ENCODE measurements at regions not wholly inside any gene's neighbourhood (a gene's known extent, or its start where the extent isn't known, plus 50 kb on each side); places are given as distances from the start of the nearest gene placed in this dataset.

DNA sequence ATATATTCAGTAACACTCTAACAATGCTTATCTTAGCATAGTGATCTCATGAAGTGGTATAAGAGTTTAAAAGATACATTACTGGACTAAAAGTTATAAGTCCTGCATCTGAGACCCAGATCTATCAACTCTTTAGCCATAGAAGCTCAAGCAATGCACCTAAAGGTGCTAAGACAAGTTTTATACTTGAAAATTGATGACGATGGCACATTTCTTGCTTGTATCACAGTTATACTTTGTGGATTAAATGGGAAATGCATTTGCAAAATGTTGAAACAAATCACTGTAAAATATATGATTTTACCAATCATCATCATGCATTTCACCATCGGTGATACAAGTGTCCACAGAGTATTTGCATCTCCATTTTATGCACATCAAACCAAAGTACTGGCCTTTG is 525.3 kb upstream of the ZNF385D start:
- Histone ChIP-seq H3K36me3 (ENCODE audit: insufficient read depth, low read depth, low read length) (no peaks in the 10 kb centered on the region), H3K9me3 (ENCODE audit: insufficient read depth, low read depth, low read length) (no peaks in the 10 kb centered on the region)

DNA sequence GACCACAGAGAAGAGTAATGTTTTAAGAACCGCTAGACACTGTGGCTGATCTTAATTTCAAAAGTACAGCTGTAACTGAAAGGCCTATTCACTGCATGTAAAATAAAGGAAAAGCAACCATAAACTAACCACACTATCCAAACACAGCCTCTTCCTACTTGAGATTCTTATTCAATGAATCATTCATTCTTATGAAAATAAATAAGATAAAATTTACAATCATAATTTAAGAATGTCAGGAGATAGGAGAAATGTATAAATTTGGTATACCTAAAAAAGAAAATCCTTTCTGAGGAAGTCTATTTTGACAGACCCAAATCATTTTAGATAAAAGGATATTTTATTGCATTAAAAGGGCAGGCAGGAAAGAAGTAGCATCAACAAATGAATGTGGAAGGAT is 533.5 kb upstream of the ZNF385D start:
- H3K4me3 ChIP-seq (ENCODE audit: low read length) = no peak overlapping the region
- no peak overlapping the region for H3K9ac ChIP-seq (ENCODE audit: low read depth, low read length)
- no peaks in the 10 kb centered on the region for H3K4me1 ChIP-seq (ENCODE audit: insufficient read depth, low read length)
- H3K27ac ChIP-seq (ENCODE audit: low read length) = no peak overlapping the region
- no peaks in the 10 kb centered on the region for H3K36me3 ChIP-seq (ENCODE audit: insufficient read depth, low read depth, low read length)
- H3K9me3 ChIP-seq (ENCODE audit: insufficient read depth, low read depth, low read length) = no peaks in the 10 kb centered on the region
- no peaks in the 10 kb centered on the region for H3K27me3 ChIP-seq (ENCODE audit: insufficient read depth, low read length)

More for the DNA sequence above, 525.3 kb upstream of the ZNF385D start:
- Histone ChIP-seq H3K9ac (ENCODE audit: low read depth, low read length) (no peak overlapping the region), H3K27ac (ENCODE audit: low read length) (no peak overlapping the region), H3K4me1 (ENCODE audit: insufficient read depth, low read length) (no peaks in the 10 kb centered on the region), H3K27me3 (ENCODE audit: insufficient read depth, low read length) (no peaks in the 10 kb centered on the region), H3K4me3 (ENCODE audit: low read length) (no peak overlapping the region)

DNA sequence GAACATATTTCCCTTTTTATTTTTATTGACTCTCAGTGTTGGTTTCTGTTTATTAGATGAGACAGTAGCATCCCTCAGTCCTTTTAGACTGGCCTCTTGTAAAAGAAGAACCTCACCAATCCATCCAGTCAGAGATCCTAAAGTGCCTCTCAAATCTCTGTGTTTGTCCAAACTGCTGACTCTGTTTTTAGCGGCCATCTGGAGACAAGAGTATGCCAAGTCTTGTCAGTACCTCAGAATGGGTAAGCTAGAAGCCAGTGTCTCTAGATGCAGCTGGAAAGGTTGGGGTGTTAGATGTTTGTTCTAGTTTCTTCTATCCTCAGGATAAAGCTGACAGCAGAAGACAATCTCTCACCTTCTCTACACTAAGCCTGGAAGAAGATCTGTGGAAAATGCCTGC is 537.7 kb upstream of the ZNF385D start:
- Histone ChIP-seq H3K36me3 (ENCODE audit: insufficient read depth, low read depth, low read length) (no peaks in the 10 kb centered on the region), H3K27ac (ENCODE audit: low read length) (no peak overlapping the region), H3K4me1 (ENCODE audit: insufficient read depth, low read length) (no peaks in the 10 kb centered on the region), H3K27me3 (ENCODE audit: insufficient read depth, low read length) (no peaks in the 10 kb centered on the region), H3K4me3 (ENCODE audit: low read length) (no peak overlapping the region), H3K9me3 (ENCODE audit: insufficient read depth, low read depth, low read length) (no peaks in the 10 kb centered on the region), H3K9ac (ENCODE audit: low read depth, low read length) (no peak overlapping the region)

DNA sequence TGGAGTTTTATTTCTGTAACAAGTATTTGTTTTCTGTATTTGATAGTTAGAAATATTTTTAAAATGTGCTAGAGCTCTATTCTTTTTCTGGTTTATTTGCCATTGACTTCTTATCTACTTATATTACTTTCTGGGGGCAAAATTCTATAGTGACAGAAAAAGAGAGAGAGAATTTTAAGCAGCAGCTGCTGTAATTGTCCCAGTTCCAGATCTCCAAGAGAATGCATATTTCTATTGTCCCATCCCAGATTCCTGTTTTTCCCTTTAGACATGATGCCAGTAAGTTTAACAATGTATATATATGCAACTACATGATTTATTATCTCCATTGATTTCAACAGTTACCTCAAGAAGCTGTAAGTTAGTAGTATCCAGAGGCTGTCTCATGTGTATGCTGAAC is 541.7 kb upstream of the ZNF385D start:
- no peaks in the 10 kb centered on the region for H3K27me3 ChIP-seq (ENCODE audit: insufficient read depth, low read length)
- no peak overlapping the region for H3K27ac ChIP-seq (ENCODE audit: low read length)
- H3K4me1 ChIP-seq (ENCODE audit: insufficient read depth, low read length) = no peaks in the 10 kb centered on the region
- no peaks in the 10 kb centered on the region for H3K9me3 ChIP-seq (ENCODE audit: insufficient read depth, low read depth, low read length)
- H3K4me3 ChIP-seq (ENCODE audit: low read length) = no peak overlapping the region
- no peaks in the 10 kb centered on the region for H3K36me3 ChIP-seq (ENCODE audit: insufficient read depth, low read depth, low read length)
- no peak overlapping the region for H3K9ac ChIP-seq (ENCODE audit: low read depth, low read length)

DNA sequence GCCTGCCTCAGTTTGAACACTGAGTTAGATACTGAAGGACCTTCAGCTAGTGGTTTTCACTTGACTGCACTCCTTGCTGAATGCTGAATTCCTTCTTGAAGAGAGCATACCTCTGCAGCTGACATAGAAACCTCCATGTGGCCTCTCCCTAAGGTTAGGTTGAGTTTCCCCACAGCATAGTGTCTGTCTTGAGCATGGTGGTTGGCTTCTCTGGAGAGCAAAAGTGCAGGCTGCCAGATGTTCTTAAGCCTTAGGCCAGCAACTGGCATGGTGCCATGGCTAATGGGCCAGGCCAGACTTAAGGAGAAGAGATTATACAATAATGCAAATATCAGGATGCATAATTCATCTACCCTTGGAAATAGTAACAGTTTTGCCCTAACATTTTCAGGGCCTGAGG is 545.6 kb upstream of the ZNF385D start:
- no peaks in the 10 kb centered on the region for H3K36me3 ChIP-seq (ENCODE audit: insufficient read depth, low read depth, low read length)
- H3K27ac ChIP-seq (ENCODE audit: low read length) = no peak overlapping the region
- no peaks in the 10 kb centered on the region for H3K9me3 ChIP-seq (ENCODE audit: insufficient read depth, low read depth, low read length)
- no peak overlapping the region for H3K4me3 ChIP-seq (ENCODE audit: low read length)
- no peaks in the 10 kb centered on the region for H3K27me3 ChIP-seq (ENCODE audit: insufficient read depth, low read length)
- no peaks in the 10 kb centered on the region for H3K4me1 ChIP-seq (ENCODE audit: insufficient read depth, low read length)
- H3K9ac ChIP-seq (ENCODE audit: low read depth, low read length) = no peak overlapping the region

DNA sequence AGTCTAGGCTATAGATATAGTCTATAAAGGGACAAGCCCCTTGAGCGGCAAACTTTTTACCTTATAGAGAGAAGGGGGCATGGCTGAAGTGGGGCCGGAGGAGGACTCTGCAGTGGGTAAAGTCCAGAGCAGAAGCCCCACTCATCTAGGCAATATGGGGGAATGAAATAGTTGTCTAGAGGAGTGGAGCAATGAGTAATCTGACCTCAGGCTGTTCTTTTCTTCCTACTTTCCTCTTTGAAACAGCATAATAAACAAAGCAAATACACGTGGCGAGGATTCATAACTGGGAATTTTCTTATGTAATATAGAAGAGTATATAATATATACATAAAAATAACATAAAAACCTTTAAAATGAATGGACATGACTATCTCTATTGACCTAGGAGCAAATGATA is 546.4 kb upstream of the ZNF385D start:
- no peaks in the 10 kb centered on the region for H3K9me3 ChIP-seq (ENCODE audit: insufficient read depth, low read depth, low read length)
- no peaks in the 10 kb centered on the region for H3K36me3 ChIP-seq (ENCODE audit: insufficient read depth, low read depth, low read length)
- H3K27me3 ChIP-seq (ENCODE audit: insufficient read depth, low read length) = no peaks in the 10 kb centered on the region
- H3K4me1 ChIP-seq (ENCODE audit: insufficient read depth, low read length) = no peaks in the 10 kb centered on the region
- no peak overlapping the region for H3K4me3 ChIP-seq (ENCODE audit: low read length)
- no peak overlapping the region for H3K9ac ChIP-seq (ENCODE audit: low read depth, low read length)
- H3K27ac ChIP-seq (ENCODE audit: low read length) = no peak overlapping the region

DNA sequence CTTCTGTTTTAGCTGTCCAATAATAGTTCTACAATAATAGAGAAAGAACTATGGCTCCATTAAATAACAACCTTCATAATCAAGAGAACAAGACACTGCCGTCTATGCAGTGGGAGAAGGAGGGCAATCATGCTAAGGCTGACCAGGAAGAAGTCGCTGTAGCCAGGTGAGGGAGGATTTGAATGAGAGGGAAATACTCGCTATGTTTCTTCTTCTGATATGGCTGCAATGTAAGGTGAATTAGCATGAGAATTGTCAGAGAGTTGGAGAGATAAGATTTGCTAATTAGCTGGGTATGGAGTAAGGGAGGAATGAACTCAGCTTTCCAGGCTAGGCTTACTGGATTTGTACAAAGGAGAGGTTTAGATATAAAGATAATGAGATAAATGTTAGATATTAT is 555.4 kb upstream of the ZNF385D start:
- H3K27me3 ChIP-seq (ENCODE audit: insufficient read depth, low read length) = no peaks in the 10 kb centered on the region

DNA sequence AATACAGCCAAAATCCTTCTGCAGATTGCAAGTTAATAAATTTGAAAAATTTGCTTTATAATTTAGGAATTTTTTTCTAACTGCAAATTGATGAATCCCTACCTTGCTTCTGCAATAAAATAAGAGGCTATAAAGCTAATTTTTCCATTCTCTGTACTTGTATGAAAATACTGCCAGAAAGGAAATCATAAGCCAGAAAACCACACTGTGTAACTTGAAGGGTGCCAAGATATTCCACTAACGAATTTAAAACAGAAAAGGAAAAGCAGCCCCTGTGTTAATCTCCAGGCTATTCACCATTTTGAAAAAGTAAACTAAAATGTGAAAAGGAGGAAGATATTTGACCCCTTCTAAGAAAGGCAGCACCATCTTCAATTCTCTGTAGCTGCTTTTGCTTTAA is 557.9 kb upstream of the ZNF385D start:
- H3K4me3 ChIP-seq (ENCODE audit: low read length) = no peak overlapping the region
- no peak overlapping the region for H3K9ac ChIP-seq (ENCODE audit: low read depth, low read length)
- H3K36me3 ChIP-seq (ENCODE audit: insufficient read depth, low read depth, low read length) = no peaks in the 10 kb centered on the region
- H3K4me1 ChIP-seq (ENCODE audit: insufficient read depth, low read length) = peaks cover 8% of the 10 kb centered on the region; the same call in 1 of the 2 replicates
- no peaks in the 10 kb centered on the region for H3K27me3 ChIP-seq (ENCODE audit: insufficient read depth, low read length)
- no peaks in the 10 kb centered on the region for H3K9me3 ChIP-seq (ENCODE audit: insufficient read depth, low read depth, low read length)
- H3K27ac ChIP-seq (ENCODE audit: low read length) = no peak overlapping the region

More for the DNA sequence above, 555.4 kb upstream of the ZNF385D start:
- Histone ChIP-seq H3K9ac (ENCODE audit: low read depth, low read length) (no peak overlapping the region), H3K27ac (ENCODE audit: low read length) (no peak overlapping the region), H3K4me1 (ENCODE audit: insufficient read depth, low read length) (peaks cover 8% of the 10 kb centered on the region; the same call in 1 of the 2 replicates), H3K36me3 (ENCODE audit: insufficient read depth, low read depth, low read length) (no peaks in the 10 kb centered on the region), H3K9me3 (ENCODE audit: insufficient read depth, low read depth, low read length) (0 out of 2 replicates have a peak, but pooled peaks cover 4% of the 10 kb centered on the region), H3K4me3 (ENCODE audit: low read length) (peak overlapping the region; percentile 18; the same call in 1 of the 2 replicates)

DNA sequence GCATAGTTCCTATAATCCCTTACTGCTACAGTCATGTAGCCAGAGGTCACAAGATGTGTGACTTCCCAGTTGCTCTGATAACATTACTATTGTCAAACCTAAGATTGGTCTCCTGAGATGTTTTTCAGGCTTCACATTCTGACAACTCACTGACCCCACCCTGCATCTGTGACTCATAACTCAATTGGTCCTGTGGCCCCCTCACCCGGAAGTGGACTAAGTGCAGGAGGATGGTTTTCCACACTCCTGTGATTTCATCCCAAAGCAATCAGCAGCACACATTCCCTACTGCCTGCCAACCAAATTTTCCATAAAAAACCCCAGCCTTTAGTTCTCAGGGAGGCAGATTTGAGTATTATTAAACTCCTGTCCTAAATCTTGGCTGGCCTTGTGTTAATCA is 564.9 kb upstream of the ZNF385D start:
- no peaks in the 10 kb centered on the region for H3K9me3 ChIP-seq (ENCODE audit: insufficient read depth, low read depth, low read length)
- H3K36me3 ChIP-seq (ENCODE audit: insufficient read depth, low read depth, low read length) = no peaks in the 10 kb centered on the region
- no peak overlapping the region for H3K9ac ChIP-seq (ENCODE audit: low read depth, low read length)
- H3K27ac ChIP-seq (ENCODE audit: low read length) = no peak overlapping the region
- no peaks in the 10 kb centered on the region for H3K4me1 ChIP-seq (ENCODE audit: insufficient read depth, low read length)
- no peak overlapping the region for H3K4me3 ChIP-seq (ENCODE audit: low read length)
- H3K27me3 ChIP-seq (ENCODE audit: insufficient read depth, low read length) = no peaks in the 10 kb centered on the region

DNA sequence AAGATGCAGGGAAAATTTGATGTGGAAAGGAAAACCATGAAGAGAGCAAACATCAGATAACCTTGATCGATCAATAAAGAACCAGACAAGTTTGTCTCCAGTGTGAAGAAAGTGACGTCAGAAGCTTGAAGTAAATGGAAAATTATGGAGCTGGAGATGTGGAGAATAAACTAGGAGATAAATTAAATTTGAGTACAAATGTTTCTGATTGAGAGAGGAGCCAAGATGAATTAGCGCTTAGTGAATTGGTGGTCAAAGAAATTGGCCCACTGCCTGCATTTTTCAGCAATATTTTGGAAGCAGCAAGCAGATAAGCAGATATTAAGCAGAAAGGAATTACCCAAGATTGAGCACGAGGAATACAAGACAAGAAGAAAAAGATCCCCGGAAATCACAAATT is 567.3 kb upstream of the ZNF385D start:
- H3K27ac ChIP-seq (ENCODE audit: low read length) = no peak overlapping the region
- H3K27me3 ChIP-seq (ENCODE audit: insufficient read depth, low read length) = no peaks in the 10 kb centered on the region
- H3K9ac ChIP-seq (ENCODE audit: low read depth, low read length) = no peak overlapping the region
- no peak overlapping the region for H3K4me3 ChIP-seq (ENCODE audit: low read length)
- no peaks in the 10 kb centered on the region for H3K36me3 ChIP-seq (ENCODE audit: insufficient read depth, low read depth, low read length)
- no peaks in the 10 kb centered on the region for H3K9me3 ChIP-seq (ENCODE audit: insufficient read depth, low read depth, low read length)
- peaks cover 5% of the 10 kb centered on the region; the same call in 1 of the 2 replicates for H3K4me1 ChIP-seq (ENCODE audit: insufficient read depth, low read length)

DNA sequence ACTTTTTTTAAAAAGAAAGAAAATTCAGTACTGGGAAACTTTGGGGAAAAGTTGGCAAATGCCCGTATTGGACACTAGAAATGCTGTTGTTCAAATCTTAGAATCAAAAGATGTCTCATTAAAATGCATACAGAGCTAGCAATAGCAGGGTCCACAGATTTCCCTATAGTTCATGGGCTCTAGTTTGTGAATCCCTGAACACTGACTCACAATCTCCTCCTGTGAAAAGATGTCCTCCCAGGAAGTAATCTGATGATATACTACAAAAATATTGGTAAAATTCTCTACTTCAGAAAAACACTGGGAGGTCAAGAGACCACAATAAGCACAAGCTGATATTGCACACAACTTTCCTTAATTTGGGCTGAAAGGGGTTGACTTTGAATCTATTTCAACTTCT is 568.4 kb upstream of the ZNF385D start:
- no peaks in the 10 kb centered on the region for H3K36me3 ChIP-seq (ENCODE audit: insufficient read depth, low read depth, low read length)
- H3K4me1 ChIP-seq (ENCODE audit: insufficient read depth, low read length) = peaks cover 5% of the 10 kb centered on the region; the same call in 1 of the 2 replicates
- H3K27me3 ChIP-seq (ENCODE audit: insufficient read depth, low read length) = no peaks in the 10 kb centered on the region
- H3K9me3 ChIP-seq (ENCODE audit: insufficient read depth, low read depth, low read length) = no peaks in the 10 kb centered on the region
- no peak overlapping the region for H3K27ac ChIP-seq (ENCODE audit: low read length)
- no peak overlapping the region for H3K9ac ChIP-seq (ENCODE audit: low read depth, low read length)
- H3K4me3 ChIP-seq (ENCODE audit: low read length) = no peak overlapping the region

DNA sequence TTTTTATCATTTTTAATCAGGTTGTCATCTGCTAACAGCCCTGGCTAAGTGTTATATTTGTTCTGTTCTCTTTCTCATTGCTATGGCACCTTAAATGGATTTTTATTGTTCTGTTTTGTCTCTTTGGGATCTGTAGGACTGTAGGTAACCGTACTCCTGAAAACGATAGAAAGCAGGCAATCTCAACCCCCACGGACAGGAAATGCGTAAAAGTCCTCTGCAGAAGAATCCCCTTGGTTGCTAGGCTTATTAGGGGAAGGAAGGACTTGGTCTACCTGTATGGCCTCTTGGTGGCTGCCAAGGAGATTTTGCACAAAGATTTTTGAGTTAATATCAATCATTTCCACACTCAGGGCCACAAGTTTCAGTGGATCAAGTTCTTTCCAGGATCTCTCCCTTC is 571.9 kb upstream of the ZNF385D start:
- H3K27ac ChIP-seq (ENCODE audit: low read length) = no peak overlapping the region
- H3K9ac ChIP-seq (ENCODE audit: low read depth, low read length) = 0 out of 2 replicates have a peak overlapping the region, but pooled peaks have one; percentile 8
- H3K4me3 ChIP-seq (ENCODE audit: low read length) = 0 out of 2 replicates have a peak overlapping the region, but pooled peaks have one; percentile 1
- peaks cover 5% of the 10 kb centered on the region; the same call in 1 of the 2 replicates for H3K4me1 ChIP-seq (ENCODE audit: insufficient read depth, low read length)
- no peaks in the 10 kb centered on the region for H3K9me3 ChIP-seq (ENCODE audit: insufficient read depth, low read depth, low read length)
- H3K36me3 ChIP-seq (ENCODE audit: insufficient read depth, low read depth, low read length) = no peaks in the 10 kb centered on the region
- no peaks in the 10 kb centered on the region for H3K27me3 ChIP-seq (ENCODE audit: insufficient read depth, low read length)
